Vagina (tissue), 2 donors: ENCODE measurements at regions not wholly inside any gene's neighbourhood (a gene's known extent, or its start where the extent isn't known, plus 50 kb on each side); places are given as distances from the start of the nearest gene placed in this dataset.

ENCODE experiments used
- POLR2A ChIP-seq, 2 donors: fragments of 450-650 bp; IDR thresholded peaks; one replicate each; pipeline ENCODE4 v1.6.1; 2017; ENCODE audit warnings: antibody characterized with exemption in 2 of 2, mild to moderate bottlenecking in 2 of 2, moderate library complexity in 2 of 2
- POLR2AphosphoS5 ChIP-seq, 2 donors: sonication (generic); formaldehyde crosslinking; IDR thresholded peaks; one replicate each; pipeline ENCODE4 v1.9.0; 2017; ENCODE audit warnings: antibody characterized with exemption in 2 of 2, mild to moderate bottlenecking in 2 of 2, low read depth in 1 of 2; ENCODE audit not compliant: insufficient read depth in 1 of 2
- TF ChIP-seq, protein P1 (sequence below), 3 experiments: fragments of 450-650 bp in 2 of 3; fragments of 200-600 bp in 1 of 3; sonication (generic) in 1 of 3; IDR thresholded peaks; one replicate each; pipeline ENCODE4 v1.5.1; 2017 to 2019; ENCODE audit warnings: antibody characterized with exemption in 3 of 3, mild to moderate bottlenecking in 2 of 3, moderate library complexity in 2 of 3

DNA sequence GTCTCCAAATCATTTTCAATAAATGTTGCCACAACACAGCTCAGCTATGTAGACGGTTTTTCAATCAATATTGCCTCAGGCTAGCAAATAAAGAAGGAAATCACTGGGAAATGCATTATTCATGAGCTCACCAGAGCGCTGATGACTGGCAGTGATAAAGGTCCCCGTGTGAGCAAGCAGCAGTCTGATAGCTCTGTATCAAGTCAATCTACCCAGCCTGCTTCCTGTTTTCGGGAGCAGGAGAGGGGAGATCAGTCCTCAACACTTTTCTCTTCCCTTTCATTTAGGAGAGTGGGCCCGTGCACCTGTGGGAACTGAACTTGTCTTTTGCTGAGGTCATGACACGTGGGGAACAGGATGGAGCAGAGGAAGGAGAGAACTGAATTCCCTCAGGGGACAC, 253.9 kb upstream of the SIX2 start:
- TF ChIP-seq POLR2AphosphoS5 (IDR thresholded peaks at IDR 0.05; ENCODE audit: insufficient read depth in 1 of 2, low read depth in 1 of 2), result no peak
- TF ChIP-seq, protein P1, sequence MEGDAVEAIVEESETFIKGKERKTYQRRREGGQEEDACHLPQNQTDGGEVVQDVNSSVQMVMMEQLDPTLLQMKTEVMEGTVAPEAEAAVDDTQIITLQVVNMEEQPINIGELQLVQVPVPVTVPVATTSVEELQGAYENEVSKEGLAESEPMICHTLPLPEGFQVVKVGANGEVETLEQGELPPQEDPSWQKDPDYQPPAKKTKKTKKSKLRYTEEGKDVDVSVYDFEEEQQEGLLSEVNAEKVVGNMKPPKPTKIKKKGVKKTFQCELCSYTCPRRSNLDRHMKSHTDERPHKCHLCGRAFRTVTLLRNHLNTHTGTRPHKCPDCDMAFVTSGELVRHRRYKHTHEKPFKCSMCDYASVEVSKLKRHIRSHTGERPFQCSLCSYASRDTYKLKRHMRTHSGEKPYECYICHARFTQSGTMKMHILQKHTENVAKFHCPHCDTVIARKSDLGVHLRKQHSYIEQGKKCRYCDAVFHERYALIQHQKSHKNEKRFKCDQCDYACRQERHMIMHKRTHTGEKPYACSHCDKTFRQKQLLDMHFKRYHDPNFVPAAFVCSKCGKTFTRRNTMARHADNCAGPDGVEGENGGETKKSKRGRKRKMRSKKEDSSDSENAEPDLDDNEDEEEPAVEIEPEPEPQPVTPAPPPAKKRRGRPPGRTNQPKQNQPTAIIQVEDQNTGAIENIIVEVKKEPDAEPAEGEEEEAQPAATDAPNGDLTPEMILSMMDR (IDR thresholded peaks at IDR 0.05), result no peak
- TF ChIP-seq POLR2A (IDR thresholded peaks at IDR 0.05), result no peak
